ENCODE measurements at regions not wholly inside any gene's neighbourhood (a gene's known extent, or its start where the extent isn't known, plus 50 kb on each side); places are given as distances from the start of the nearest gene placed in this dataset.
A peak's percentile ranks its signal among the peaks of the same experiment; 100 is the strongest.

- no peak for TF ChIP-seq TCF4 (CRISPR knock-in tag; IDR thresholded peaks at IDR 0.05; ENCODE audit: borderline replicate concordance)
These were observed 116.4 kb downstream of the OXSM start (continued) for GRCh38 chr3:25906132-25906906.

DNA sequence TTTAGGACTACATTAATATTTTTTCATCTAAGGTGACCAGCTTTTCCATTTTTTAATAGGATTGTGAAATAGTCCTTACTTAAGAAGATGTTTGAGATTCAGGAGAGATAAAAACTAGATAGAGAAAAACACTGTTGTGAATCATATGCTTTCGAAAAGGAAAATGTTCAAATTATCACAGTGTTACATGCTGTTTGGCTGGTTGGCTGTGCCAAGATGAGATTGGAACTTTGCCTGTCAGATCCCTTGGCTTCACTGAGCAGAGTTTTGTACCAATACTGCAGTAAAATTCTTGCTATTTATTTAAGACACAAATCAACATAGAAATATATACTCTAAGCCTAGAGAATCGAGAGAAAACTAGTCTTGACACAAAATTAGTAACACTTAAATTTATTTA, 117.2 kb downstream of the OXSM start:
- no peak for ATAC-seq
- no peak for TF ChIP-seq CREB5 (CRISPR knock-in tag; IDR thresholded peaks at IDR 0.05; ENCODE audit: low read depth)
- TF ChIP-seq ZNF70 (CRISPR knock-in tag; IDR thresholded peaks at IDR 0.05): no peak
- no peak for TF ChIP-seq ZNF8 (CRISPR knock-in tag; IDR thresholded peaks at IDR 0.05)
- no peak for TF ChIP-seq ARNTL (CRISPR knock-in tag; IDR thresholded peaks at IDR 0.05; ENCODE audit: borderline replicate concordance, low read depth)
- no peak for TF ChIP-seq ZFP30 (CRISPR knock-in tag; IDR thresholded peaks at IDR 0.05)
- TF ChIP-seq PPARA (CRISPR knock-in tag; IDR thresholded peaks at IDR 0.05; ENCODE audit: borderline replicate concordance): no peak
- no peak for TF ChIP-seq OSR1 (CRISPR knock-in tag; IDR thresholded peaks at IDR 0.05)
- no peak for TF ChIP-seq ISL1 (CRISPR knock-in tag; IDR thresholded peaks at IDR 0.05)

DNA sequence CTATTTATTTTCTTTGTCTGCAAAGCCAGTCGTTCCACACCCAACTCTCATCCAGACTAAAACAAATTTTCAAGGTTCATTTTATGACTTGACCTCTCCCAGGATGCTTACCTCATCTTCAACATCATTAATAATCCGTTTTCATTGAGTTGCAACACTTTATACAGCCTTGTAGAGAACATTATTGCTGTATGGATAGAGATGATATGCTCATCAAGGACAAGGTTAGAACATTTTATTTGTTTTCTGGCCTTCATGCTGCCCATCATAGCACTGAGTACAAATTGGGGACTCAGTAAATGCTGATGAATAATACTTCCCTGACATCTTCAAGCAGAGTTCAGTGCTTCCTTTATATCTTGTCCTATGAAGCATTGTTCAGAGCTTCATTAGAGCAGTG, 120.2 kb downstream of the OXSM start:
- no peak for ATAC-seq
- no peak for TF ChIP-seq TSHZ2 (CRISPR knock-in tag; IDR thresholded peaks at IDR 0.05)
- TF ChIP-seq, protein P1, sequence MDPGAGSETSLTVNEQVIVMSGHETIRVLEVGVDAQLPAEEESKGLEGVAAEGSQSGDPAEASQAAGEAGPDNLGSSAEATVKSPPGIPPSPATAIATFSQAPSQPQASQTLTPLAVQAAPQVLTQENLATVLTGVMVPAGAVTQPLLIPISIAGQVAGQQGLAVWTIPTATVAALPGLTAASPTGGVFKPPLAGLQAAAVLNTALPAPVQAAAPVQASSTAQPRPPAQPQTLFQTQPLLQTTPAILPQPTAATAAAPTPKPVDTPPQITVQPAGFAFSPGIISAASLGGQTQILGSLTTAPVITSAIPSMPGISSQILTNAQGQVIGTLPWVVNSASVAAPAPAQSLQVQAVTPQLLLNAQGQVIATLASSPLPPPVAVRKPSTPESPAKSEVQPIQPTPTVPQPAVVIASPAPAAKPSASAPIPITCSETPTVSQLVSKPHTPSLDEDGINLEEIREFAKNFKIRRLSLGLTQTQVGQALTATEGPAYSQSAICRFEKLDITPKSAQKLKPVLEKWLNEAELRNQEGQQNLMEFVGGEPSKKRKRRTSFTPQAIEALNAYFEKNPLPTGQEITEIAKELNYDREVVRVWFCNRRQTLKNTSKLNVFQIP (CRISPR knock-in tag; IDR thresholded peaks at IDR 0.05; ENCODE audit: borderline replicate concordance, low read depth): no peak
- no peak for TF ChIP-seq ESRRG (CRISPR knock-in tag; IDR thresholded peaks at IDR 0.05)
- TF ChIP-seq ZNF565 (CRISPR knock-in tag; conservative IDR thresholded peaks at IDR 0.05; ENCODE audit: low read depth): no peak
- TF ChIP-seq ZC3H10 (CRISPR knock-in tag; IDR thresholded peaks at IDR 0.05): no peak
- TF ChIP-seq CSRNP3 (CRISPR knock-in tag; IDR thresholded peaks at IDR 0.05): no peak
- TF ChIP-seq RARB (CRISPR knock-in tag; IDR thresholded peaks at IDR 0.05): no peak
- no peak for TF ChIP-seq ZFP3 (CRISPR knock-in tag; IDR thresholded peaks at IDR 0.05)
- TF ChIP-seq TCF4 (CRISPR knock-in tag; IDR thresholded peaks at IDR 0.05; ENCODE audit: borderline replicate concordance): no peak
- no peak for TF ChIP-seq PPARA (CRISPR knock-in tag; IDR thresholded peaks at IDR 0.05; ENCODE audit: borderline replicate concordance)
- no peak for TF ChIP-seq ZNF8 (CRISPR knock-in tag; IDR thresholded peaks at IDR 0.05)
- TF ChIP-seq TOX (CRISPR knock-in tag; IDR thresholded peaks at IDR 0.05; ENCODE audit: borderline replicate concordance): no peak
- no peak for TF ChIP-seq CREB5 (CRISPR knock-in tag; IDR thresholded peaks at IDR 0.05; ENCODE audit: low read depth)

DNA sequence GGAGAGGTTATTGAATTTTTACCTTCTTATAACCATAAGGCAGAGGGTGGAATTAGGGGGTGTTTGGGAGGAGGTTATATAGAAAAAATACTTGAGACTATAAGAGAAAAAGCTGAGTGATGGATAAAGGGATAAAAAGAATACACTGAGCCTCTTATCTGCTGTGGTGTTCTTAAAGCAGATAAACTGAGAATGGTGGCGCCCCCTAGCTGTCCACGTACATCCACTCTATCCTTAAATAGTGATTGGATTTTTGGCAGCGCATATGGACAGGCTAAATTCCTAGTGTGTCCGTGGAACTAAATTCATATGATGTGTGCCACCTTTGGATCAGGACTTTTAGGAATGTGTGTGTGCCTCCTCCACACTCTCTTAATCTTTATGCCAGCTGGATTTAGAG, 121.1 kb downstream of the OXSM start:
- TF ChIP-seq, protein P1 (CRISPR knock-in tag; IDR thresholded peaks at IDR 0.05; ENCODE audit: borderline replicate concordance, low read depth): no peak
- TF ChIP-seq OSR1 (CRISPR knock-in tag; IDR thresholded peaks at IDR 0.05): no peak
- ATAC-seq: peak; percentile 39; the same call in 1 of the 3 replicates

All from SK-N-SH treated with all-trans-retinoic acid at 6 μM for 48 hours (cell line).